H1 (cell line): ENCODE measurements at regions not wholly inside any gene's neighbourhood (a gene's known extent, or its start where the extent isn't known, plus 50 kb on each side); places are given as distances from the start of the nearest gene placed in this dataset.

Experiments
- CTCF ChIA-PET: fragments of 300-600 bp; sonication (Branson Sonifier 250); formaldehyde crosslinking; loops from one replicate; lab custom pipeline; 2021; ENCODE audit not compliant: partially characterized antibody; lab: Charles Lee
- POLR2A ChIA-PET: fragments of 300-600 bp; sonication (Branson Sonifier 250); formaldehyde crosslinking; loops from one replicate; lab custom pipeline; 2021; ENCODE audit warnings: inconsistent platforms; ENCODE audit not compliant: partially characterized antibody; lab: Charles Lee
- DNase-seq, 2 experiments: peaks; one replicate each; pipeline versions ENCODE4 v3.0.0 to v3.0.0-alpha.2; 2010 to 2022; ENCODE audit warnings: low spot score in 2 of 2, low read depth in 1 of 2, mixed read lengths in 1 of 2
- FAIRE-seq: peaks from 2 replicates; lab custom pipeline; 2011; peaks lifted over from hg19 to GRCh38; lab: Jason Lieb, UNC
- H2AFZ ChIP-seq: 2 replicates; pipeline ENCODE4 v1.8.1; 2012; ENCODE audit warnings: low read length, inconsistent platforms
- H2AK5ac ChIP-seq: 2 replicates; pipeline ENCODE4 v1.6.1; 2013; ENCODE audit warnings: low read depth, low read length
- H2BK120ac ChIP-seq: replicated peaks from 2 replicates; pipeline ENCODE3; 2013; ENCODE audit warnings: low read depth, low read length, inconsistent platforms
- H2BK12ac ChIP-seq: 2 replicates; pipeline ENCODE4 v1.6.1; 2013; ENCODE audit warnings: low read depth, low read length
- H2BK15ac ChIP-seq: 2 replicates; pipeline ENCODE4 v1.6.1; 2013; ENCODE audit warnings: low read length
- H2BK20ac ChIP-seq: 2 replicates; pipeline ENCODE4 v1.6.1; 2013; ENCODE audit warnings: low read length
- H2BK5ac ChIP-seq: 2 replicates; pipeline ENCODE4 v1.6.1; 2013; ENCODE audit warnings: low read depth, low read length
- H3K14ac ChIP-seq: 2 replicates; pipeline ENCODE4 v1.6.1; 2013; ENCODE audit warnings: inconsistent platforms; ENCODE audit not compliant: insufficient read length
- H3K18ac ChIP-seq: 2 replicates; pipeline ENCODE4 v1.6.1; 2013; ENCODE audit warnings: low read length; ENCODE audit errors: extremely low read depth
- H3K23ac ChIP-seq: 2 replicates; pipeline ENCODE4 v1.6.1; 2013; ENCODE audit warnings: inconsistent platforms; ENCODE audit not compliant: insufficient read length
- H3K23me2 ChIP-seq: 2 replicates; pipeline ENCODE4 v1.6.1; 2013; ENCODE audit warnings: low read depth, low read length
- H3K27ac ChIP-seq: 2 replicates; pipeline ENCODE4 v1.6.1; 2011; ENCODE audit warnings: low read depth, low read length, inconsistent platforms
- H3K27me3 ChIP-seq, 4 experiments: replicated peaks in 1 of 4; 1 replicate in 1 of 4; 2 replicates in 3 of 4; pipeline versions ENCODE4 v1.6.1 to v1.8.1; 2011 to 2013; ENCODE audit warnings: low read length in 3 of 4, mild to moderate bottlenecking in 3 of 4, inconsistent platforms in 2 of 4, mixed read lengths in 2 of 4, moderate library complexity in 1 of 4; ENCODE audit not compliant: control insufficient read depth in 3 of 4, insufficient read depth in 3 of 4; ENCODE audit errors: extremely low read depth in 1 of 4
- H3K36me3 ChIP-seq, 4 experiments: 2 replicates each; pipeline versions ENCODE4 v1.6.1 to v1.8.1; 2011 to 2013; ENCODE audit warnings: mild to moderate bottlenecking in 4 of 4, low read length in 3 of 4, moderate library complexity in 2 of 4, control low read depth in 1 of 4, inconsistent platforms in 1 of 4; ENCODE audit not compliant: insufficient read depth in 4 of 4, control insufficient read depth in 2 of 4
- H3K4ac ChIP-seq: replicated peaks from 2 replicates; pipeline ENCODE3; 2013; ENCODE audit warnings: low read length, low read depth, mixed read lengths, inconsistent platforms; ENCODE audit not compliant: insufficient read length
- H3K4me1 ChIP-seq, 4 experiments: replicated peaks in 1 of 4; 1 replicate in 1 of 4; 2 replicates in 3 of 4; pipeline versions ENCODE4 v1.6.1 to v1.8.1; 2011 to 2013; ENCODE audit warnings: low read length in 3 of 4, inconsistent platforms in 2 of 4, mixed read lengths in 1 of 4; ENCODE audit not compliant: insufficient read depth in 4 of 4, control insufficient read depth in 3 of 4
- H3K4me2 ChIP-seq, 2 experiments: 2 replicates each; pipeline versions ENCODE4 v1.6.1 to v1.8.1; 2011 to 2013; ENCODE audit warnings: low read depth in 2 of 2, low read length in 2 of 2, control low read depth in 1 of 2, inconsistent platforms in 1 of 2, mild to moderate bottlenecking in 1 of 2; ENCODE audit not compliant: insufficient read depth in 1 of 2
- H3K4me3 ChIP-seq, 4 experiments: fragments of 200-600, 300-600 bp in 1 of 4; sonication (generic), shearing (Covaris generic), sonication (Bioruptor Twin) in 1 of 4; 2 replicates each; pipeline versions ENCODE4 v1.5.1 to v1.8.1; 2011 to 2016; ENCODE audit warnings: low read length in 4 of 4, low read depth in 3 of 4, control low read depth in 2 of 4, inconsistent platforms in 2 of 4, mild to moderate bottlenecking in 2 of 4, mixed read lengths in 1 of 4, moderate library complexity in 1 of 4; ENCODE audit not compliant: insufficient read depth in 2 of 4; ENCODE audit errors: extremely low read depth in 1 of 4
- H3K56ac ChIP-seq: replicated peaks from 2 replicates; pipeline ENCODE3; 2013; ENCODE audit warnings: low read depth, mild to moderate bottlenecking, mixed read lengths, low read length, inconsistent platforms; ENCODE audit not compliant: insufficient read length
- H3K79me1 ChIP-seq: 2 replicates; pipeline ENCODE4 v1.6.1; 2013; ENCODE audit warnings: low read depth, low read length, control low read depth
- H3K79me2 ChIP-seq, 2 experiments: 2 replicates each; pipeline versions ENCODE4 v1.6.1 to v1.8.1; 2012 to 2013; ENCODE audit warnings: low read length in 2 of 2, mild to moderate bottlenecking in 2 of 2, inconsistent platforms in 1 of 2; ENCODE audit not compliant: insufficient read depth in 2 of 2, control insufficient read depth in 1 of 2
- H3K9ac ChIP-seq, 4 experiments: replicated peaks in 1 of 4; 1 replicate in 1 of 4; 2 replicates in 3 of 4; pipeline versions ENCODE4 v1.6.1 to v1.8.1; 2011 to 2013; ENCODE audit warnings: low read depth in 3 of 4, low read length in 3 of 4, control low read depth in 2 of 4, mild to moderate bottlenecking in 2 of 4, moderate library complexity in 2 of 4, inconsistent platforms in 1 of 4; ENCODE audit errors: extremely low read depth in 1 of 4
- H3K9me3 ChIP-seq, 2 experiments: 2 replicates each; pipeline versions ENCODE4 v1.6.1 to v1.8.1; 2012 to 2013; ENCODE audit warnings: mild to moderate bottlenecking in 2 of 2, moderate library complexity in 2 of 2, control low read depth in 1 of 2, inconsistent platforms in 1 of 2, low read depth in 1 of 2, low read length in 1 of 2, mixed read lengths in 1 of 2; ENCODE audit not compliant: insufficient read depth in 2 of 2
- H4K20me1 ChIP-seq, 2 experiments: replicated peaks in 1 of 2; 2 replicates each; pipeline versions ENCODE3 to v1.8.1; 2011 to 2013; ENCODE audit warnings: inconsistent platforms in 2 of 2, low read length in 2 of 2, mild to moderate bottlenecking in 1 of 2; ENCODE audit not compliant: insufficient read depth in 2 of 2, control insufficient read depth in 1 of 2
- H4K5ac ChIP-seq: 2 replicates; pipeline ENCODE4 v1.6.1; 2013; ENCODE audit warnings: low read length, low read depth, mixed read lengths, inconsistent platforms; ENCODE audit not compliant: insufficient read length
- H4K8ac ChIP-seq: 2 replicates; pipeline ENCODE4 v1.8.0; 2013; ENCODE audit warnings: mild to moderate bottlenecking, moderate library complexity, low read length, inconsistent platforms; ENCODE audit not compliant: insufficient read depth; ENCODE audit errors: extremely low read depth
- H4K91ac ChIP-seq: replicated peaks from 2 replicates; pipeline ENCODE3; 2013; ENCODE audit warnings: low read length, mixed read lengths, inconsistent platforms; ENCODE audit not compliant: insufficient read length
- ASH2L ChIP-seq: fragments of 200-600, 300-600 bp; sonication (generic); IDR thresholded peaks from one replicate; pipeline ENCODE4 v1.7.1; 2017; ENCODE audit warnings: low read length
- GABPA ChIP-seq: IDR thresholded peaks from 2 replicates; pipeline ENCODE4 v1.6.1; 2011; ENCODE audit warnings: mild to moderate bottlenecking, low read length, moderate library complexity, borderline replicate concordance; ENCODE audit not compliant: insufficient read depth
- HDAC2 ChIP-seq, 2 experiments: fragments of 300-600 bp in 1 of 2; sonication (generic) in 1 of 2; IDR thresholded peaks; 2 replicates each; pipeline ENCODE4 v1.6.1; 2011 to 2012; ENCODE audit warnings: low read depth in 2 of 2, low read length in 2 of 2, mild to moderate bottlenecking in 2 of 2, moderate library complexity in 2 of 2, borderline replicate concordance in 1 of 2, inconsistent platforms in 1 of 2
- NRF1 ChIP-seq: IDR thresholded peaks from 2 replicates; pipeline ENCODE4 v1.6.1; 2011; ENCODE audit warnings: mild to moderate bottlenecking, low read depth, low read length, improper control_type of control experiment
- PHF8 ChIP-seq: fragments of 200-600 bp; sonication (generic); conservative IDR thresholded peaks from 2 replicates; pipeline ENCODE4 v1.7.1; 2012; ENCODE audit warnings: low read depth, mild to moderate bottlenecking, inconsistent platforms, low read length, moderate library complexity
- RAD21 ChIP-seq, 2 experiments: IDR thresholded peaks in 1 of 2; conservative IDR thresholded peaks in 1 of 2; 2 replicates each; pipeline ENCODE4 v1.6.1; 2011; ENCODE audit warnings: low read depth in 2 of 2, low read length in 2 of 2, improper control_type of control experiment in 1 of 2, inconsistent platforms in 1 of 2, mild to moderate bottlenecking in 1 of 2, moderate library complexity in 1 of 2
- SAP30 ChIP-seq: fragments of 300-600 bp; sonication (generic); IDR thresholded peaks from 2 replicates; pipeline ENCODE4 v1.7.1; 2012; ENCODE audit warnings: low read length, moderate library complexity, mild to moderate bottlenecking, inconsistent platforms; ENCODE audit not compliant: insufficient read depth, insufficient replicate concordance
- SP1 ChIP-seq: IDR thresholded peaks from 2 replicates; pipeline ENCODE4 v1.6.1; 2011; ENCODE audit warnings: low read depth, low read length
- SP4 ChIP-seq: IDR thresholded peaks from 2 replicates; pipeline ENCODE4 v1.6.1; 2012; ENCODE audit warnings: low read length, inconsistent platforms
- TCF12 ChIP-seq: IDR thresholded peaks from 2 replicates; pipeline ENCODE4 v1.6.1; 2011; ENCODE audit warnings: low read depth, mild to moderate bottlenecking, low read length
- WGBS, 2 experiments: shearing (Covaris generic) in 1 of 2; methylation state at CpG; one replicate each; pipeline versions ENCODE4 v1.1.6 to v1.1.7; 2013 to 2015; ENCODE audit warnings: low lambda C conversion rate in 2 of 2, mixed read lengths in 2 of 2, inconsistent platforms in 1 of 2, low coverage in 1 of 2, missing lambda C conversion rate in 1 of 2; ENCODE audit not compliant: insufficient replicate concordance in 2 of 2, insufficient coverage in 1 of 2, insufficient read length in 1 of 2; ENCODE audit errors: extremely low coverage in 1 of 2, missing lambda C conversion rate in 1 of 2; 5-methylcytosine and 5-hydroxymethylcytosine counted together
- TF ChIP-seq, protein P1 (sequence below): IDR thresholded peaks from 2 replicates; pipeline ENCODE4 v1.6.1; 2011; ENCODE audit warnings: low read length, improper control_type of control experiment

DNA sequence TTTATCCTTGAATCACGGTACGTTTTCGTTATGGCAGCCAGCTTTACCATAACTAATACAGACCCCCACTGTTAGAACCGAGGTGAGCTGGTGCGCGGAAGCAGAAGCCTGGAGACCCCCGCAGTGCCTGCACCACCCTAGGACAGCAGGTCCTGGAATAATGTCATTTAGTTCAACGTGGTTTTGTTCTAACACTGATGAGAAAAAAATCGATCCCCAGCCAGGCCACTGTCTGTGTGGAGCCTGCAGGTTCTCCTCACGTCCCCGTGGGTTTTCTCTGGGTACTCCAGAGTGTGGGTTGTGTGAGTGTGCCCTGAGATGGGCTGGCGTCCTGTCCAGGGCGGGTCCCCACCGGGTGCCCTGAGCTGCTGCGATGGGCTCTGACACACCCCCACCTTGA, 69.9 kb upstream of the ST3GAL5 start:
- no peak overlapping the region for H4K91ac ChIP-seq
- TF ChIP-seq HDAC2 (IDR thresholded peaks at IDR 0.05; ENCODE audit: borderline replicate concordance in 1 of 2, low read depth in 2 of 2, low read length in 2 of 2) (no peak), ASH2L (no peak), SP4 (no peak), GABPA (no peak), TCF12 (no peak), SP1 (no peak), NRF1 (no peak), RAD21 (IDR thresholded peaks at IDR 0.05 in 1 of 2, conservative IDR thresholded peaks at IDR 0.05 in 1 of 2; ENCODE audit: low read depth in 2 of 2, low read length in 2 of 2) (no peak), PHF8 (no peak), SAP30 (no peak)
- TF ChIP-seq, protein P1, sequence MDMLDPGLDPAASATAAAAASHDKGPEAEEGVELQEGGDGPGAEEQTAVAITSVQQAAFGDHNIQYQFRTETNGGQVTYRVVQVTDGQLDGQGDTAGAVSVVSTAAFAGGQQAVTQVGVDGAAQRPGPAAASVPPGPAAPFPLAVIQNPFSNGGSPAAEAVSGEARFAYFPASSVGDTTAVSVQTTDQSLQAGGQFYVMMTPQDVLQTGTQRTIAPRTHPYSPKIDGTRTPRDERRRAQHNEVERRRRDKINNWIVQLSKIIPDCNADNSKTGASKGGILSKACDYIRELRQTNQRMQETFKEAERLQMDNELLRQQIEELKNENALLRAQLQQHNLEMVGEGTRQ, result no peak
- TF ChIP-seq, all 59 proteins: peak for 0
- Histone ChIP-seq H2AK5ac (no peak overlapping the region), H2BK15ac (no peak overlapping the region), H4K5ac (no peak overlapping the region), H3K79me1 (no peaks in the 10 kb centered on the region), H2BK20ac (no peak overlapping the region), H4K8ac (0 out of 2 replicates have a peak overlapping the region, but pooled peaks have one; percentile 45), H3K4me1 (peaks cover 0 to 7% (median 5%) of the 10 kb centered on the region in 4 experiments; a peak in 3 of 7 replicates), H3K36me3 (no peaks in the 10 kb centered on the region), H2AFZ (no peak overlapping the region), H2BK5ac (no peak overlapping the region), H3K23me2 (no peaks in the 10 kb centered on the region), H3K56ac (no peak overlapping the region), H3K79me2 (no peaks in the 10 kb centered on the region), H3K27ac (no peak overlapping the region), H3K14ac (no peak overlapping the region), H3K23ac (no peak overlapping the region), H3K9ac (no peak overlapping the region), H3K4me2 (no peak overlapping the region), H2BK12ac (no peak overlapping the region), H3K27me3 (no peaks in the 10 kb centered on the region), H4K20me1 (no peaks in the 10 kb centered on the region), H3K4ac (no peak overlapping the region), H3K4me3 (no peak overlapping the region), H2BK120ac (no peak overlapping the region), H3K9me3 (peaks cover 14 to 21% of the 10 kb centered on the region in 2 experiments), H3K18ac (no peak overlapping the region)
- ChIA-PET CTCF (interaction anchor here (1.2 to 1.7 kb wide), 2 partner anchors 131 to 144 kb away, joined by 3 to 4 read pairs; no protein-coding TSS in a partner anchor), POLR2A (no interaction called here)
- FAIRE-seq (no peak), DNase-seq (no peak)
- WGBS, 2 experiments, result 87% methylated on average over 15 of the region's 15 CpGs; no CpG with 5 or more reads in 1 of the 2 experiments
